H9 (cell line): ENCODE measurements at regions not wholly inside any gene's neighbourhood (a gene's known extent, or its start where the extent isn't known, plus 50 kb on each side); places are given as distances from the start of the nearest gene placed in this dataset.

Source experiments
- DNase-seq: peaks from one replicate; pipeline ENCODE4 v3.0.0-alpha.2; 2017
- H2AFZ ChIP-seq: one replicate; pipeline ENCODE4 v1.6.1; 2013; ENCODE audit warnings: mild to moderate bottlenecking, low read length, control low read depth, moderate library complexity
- H2AK5ac ChIP-seq: 2 replicates; pipeline ENCODE4 v1.6.1; 2013; ENCODE audit warnings: low read length, control low read depth, mixed read lengths; ENCODE audit not compliant: insufficient read length
- H2BK120ac ChIP-seq: one replicate; pipeline ENCODE4 v1.6.1; 2013; ENCODE audit warnings: low read depth, mild to moderate bottlenecking, low read length, control low read depth, inconsistent platforms; ENCODE audit not compliant: poor library complexity, severe bottlenecking
- H2BK12ac ChIP-seq: 2 replicates; pipeline ENCODE4 v1.6.1; 2013; ENCODE audit warnings: low read length, control low read depth, mixed read lengths, low read depth; ENCODE audit not compliant: insufficient read length
- H2BK15ac ChIP-seq: 2 replicates; pipeline ENCODE4 v1.6.1; 2013; ENCODE audit warnings: low read depth, low read length, control low read depth
- H2BK20ac ChIP-seq: one replicate; pipeline ENCODE4 v1.6.1; 2013; ENCODE audit warnings: low read depth, mild to moderate bottlenecking, low read length, control low read depth, inconsistent platforms; ENCODE audit not compliant: poor library complexity, severe bottlenecking
- H2BK5ac ChIP-seq: 2 replicates; pipeline ENCODE4 v1.6.1; 2013; ENCODE audit warnings: low read length, control low read depth, mixed read lengths; ENCODE audit not compliant: insufficient read length
- H3K14ac ChIP-seq: 2 replicates; pipeline ENCODE4 v1.6.1; 2013; ENCODE audit warnings: low read length, control low read depth; ENCODE audit not compliant: insufficient read depth
- H3K18ac ChIP-seq: 2 replicates; pipeline ENCODE4 v1.6.1; 2013; ENCODE audit warnings: low read depth, mild to moderate bottlenecking, mixed read lengths, low read length, control low read depth; ENCODE audit not compliant: insufficient read length
- H3K23ac ChIP-seq: 2 replicates; pipeline ENCODE4 v1.6.1; 2013; ENCODE audit warnings: low read length, control low read depth, mixed read lengths, low read depth; ENCODE audit not compliant: insufficient read length
- H3K23me2 ChIP-seq: 2 replicates; pipeline ENCODE4 v1.6.1; 2013; ENCODE audit warnings: low read depth, mild to moderate bottlenecking, mixed read lengths, low read length, control low read depth; ENCODE audit not compliant: insufficient read length, poor library complexity, severe bottlenecking
- H3K27ac ChIP-seq: 2 replicates; pipeline ENCODE4 v1.5.1; 2013; ENCODE audit warnings: low read length, control low read depth, mixed read lengths, low read depth; ENCODE audit not compliant: insufficient read length
- H3K27me3 ChIP-seq: 2 replicates; pipeline ENCODE4 v1.6.1; 2013; ENCODE audit warnings: low read length, control low read depth, inconsistent platforms; ENCODE audit not compliant: insufficient read depth
- H3K4ac ChIP-seq: 2 replicates; pipeline ENCODE4 v1.6.1; 2013; ENCODE audit warnings: low read depth, mild to moderate bottlenecking, control low read depth, inconsistent platforms, low read length, moderate library complexity
- H3K4me1 ChIP-seq: 2 replicates; pipeline ENCODE4 v1.6.1; 2013; ENCODE audit warnings: low read length, control low read depth, inconsistent platforms; ENCODE audit not compliant: insufficient read depth
- H3K4me2 ChIP-seq: 2 replicates; pipeline ENCODE4 v1.6.1; 2013; ENCODE audit warnings: low read length, control low read depth, mixed read lengths; ENCODE audit not compliant: insufficient read length, insufficient read depth
- H3K56ac ChIP-seq: 2 replicates; pipeline ENCODE4 v1.6.1; 2013; ENCODE audit warnings: low read depth, mild to moderate bottlenecking, mixed read lengths, low read length, control low read depth; ENCODE audit not compliant: insufficient read length
- H3K79me1 ChIP-seq: 2 replicates; pipeline ENCODE4 v1.6.1; 2013; ENCODE audit warnings: low read depth, mild to moderate bottlenecking, moderate library complexity, low read length, control low read depth, inconsistent platforms; ENCODE audit not compliant: insufficient read depth, poor library complexity, severe bottlenecking
- H3K79me2 ChIP-seq: 2 replicates; pipeline ENCODE4 v1.6.1; 2013; ENCODE audit warnings: low read length, control low read depth, inconsistent platforms; ENCODE audit not compliant: insufficient read depth
- H3K9ac ChIP-seq: 2 replicates; pipeline ENCODE4 v1.6.1; 2013; ENCODE audit warnings: low read length, control low read depth, mixed read lengths; ENCODE audit not compliant: insufficient read length; ENCODE audit errors: extremely low read depth
- H3K9me3 ChIP-seq: one replicate; pipeline ENCODE4 v1.6.1; 2013; ENCODE audit warnings: low read depth, low read length, inconsistent platforms; ENCODE audit not compliant: control insufficient read depth
- H3T11ph ChIP-seq: one replicate; pipeline ENCODE4 v1.6.1; 2013; ENCODE audit warnings: mild to moderate bottlenecking, low read length, control low read depth, inconsistent platforms
- H4K20me1 ChIP-seq: one replicate; pipeline ENCODE4 v1.6.1; 2013; ENCODE audit not compliant: control insufficient read depth, insufficient read length, insufficient read depth
- H4K5ac ChIP-seq: 2 replicates; pipeline ENCODE4 v1.6.1; 2013; ENCODE audit warnings: low read depth, mild to moderate bottlenecking, mixed read lengths, low read length, control low read depth; ENCODE audit not compliant: insufficient read length
- H4K8ac ChIP-seq: replicated peaks from 2 replicates; pipeline ENCODE4 v1.6.1; 2013; ENCODE audit warnings: low read length, control low read depth, mixed read lengths, low read depth; ENCODE audit not compliant: insufficient read length
- H4K91ac ChIP-seq: 2 replicates; pipeline ENCODE4 v1.6.1; 2013; ENCODE audit warnings: low read depth, mild to moderate bottlenecking, moderate library complexity, mixed read lengths, low read length, control low read depth; ENCODE audit not compliant: insufficient read length
- H3K27ac Mint-ChIP-seq, 3 experiments: 2 replicates in 2 of 3; 3 replicates in 1 of 3; pipeline ENCODE4 v1.8.0; 2020 to 2021; ENCODE audit warnings: mixed read lengths in 3 of 3, mild to moderate bottlenecking in 1 of 3, moderate library complexity in 1 of 3
- H3K27me3 Mint-ChIP-seq: 2 replicates; pipeline ENCODE4 v1.8.0; 2021; ENCODE audit warnings: low read depth, mild to moderate bottlenecking, moderate library complexity, mixed read lengths
- H3K36me3 Mint-ChIP-seq, 3 experiments: 2 replicates in 2 of 3; 3 replicates in 1 of 3; pipeline ENCODE4 v1.8.0; 2020 to 2021; ENCODE audit warnings: low read depth in 3 of 3, mixed read lengths in 3 of 3; ENCODE audit not compliant: insufficient read depth in 1 of 3
- H3K4me1 Mint-ChIP-seq, 2 experiments: 2 replicates each; pipeline ENCODE4 v1.8.0; 2020; ENCODE audit warnings: mixed read lengths in 2 of 2
- H3K4me3 Mint-ChIP-seq, 2 experiments: 2 replicates in 1 of 2; 3 replicates in 1 of 2; pipeline ENCODE4 v1.8.0; 2020 to 2021; ENCODE audit warnings: mild to moderate bottlenecking in 2 of 2, mixed read lengths in 2 of 2, moderate library complexity in 1 of 2
- H3K9me3 Mint-ChIP-seq, 2 experiments: 2 replicates in 1 of 2; 3 replicates in 1 of 2; pipeline ENCODE4 v1.8.0; 2020; ENCODE audit warnings: mild to moderate bottlenecking in 2 of 2, mixed read lengths in 2 of 2, moderate library complexity in 1 of 2
- CTCF ChIP-seq: fragments of 200-600 bp; sonication (generic); conservative IDR thresholded peaks from 3 replicates; pipeline ENCODE4 v1.8.0; 2021; ENCODE audit warnings: antibody characterized with exemption, mild to moderate bottlenecking
- WGBS: extraction: QIAGEN DNeasy Blood & Tissue Kit; methylation state at CpG from one replicate; pipeline ENCODE4 v1.1.7; 2013; ENCODE audit warnings: missing lambda C conversion rate, low lambda C conversion rate, mixed read lengths; ENCODE audit not compliant: insufficient read length; ENCODE audit errors: extremely low coverage; 5-methylcytosine and 5-hydroxymethylcytosine counted together

DNA sequence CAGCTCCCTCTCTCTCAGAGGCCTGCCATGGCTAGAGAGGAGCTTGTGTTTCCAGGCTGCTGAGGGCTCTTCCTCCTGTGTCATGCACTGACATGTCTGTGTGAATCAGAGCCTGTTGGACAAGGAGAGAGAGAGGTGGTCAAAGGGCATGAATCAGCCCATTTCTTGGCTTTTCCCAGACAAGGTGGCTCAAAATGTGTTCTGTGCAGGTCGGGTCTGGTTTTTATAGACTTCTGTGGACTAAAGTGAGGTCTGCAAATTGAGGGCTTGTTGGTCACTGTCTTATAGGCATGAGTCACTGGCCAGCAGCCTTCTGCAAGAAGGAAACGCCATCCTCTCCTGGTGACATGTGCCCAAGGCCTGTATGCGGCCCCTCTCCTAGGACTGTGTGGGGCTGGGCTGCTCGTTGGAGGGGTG, 97.9 kb downstream of the FOXL1 start:
- WGBS = no CpG with 5 or more reads among the region's 4 CpGs

More for the DNA sequence above, 97.9 kb downstream of the FOXL1 start:
- H2BK15ac ChIP-seq = no peak overlapping the region
- no peak overlapping the region for H2AFZ ChIP-seq
- H3K9me3 ChIP-seq = no peaks in the 10 kb centered on the region
- no peak for TF ChIP-seq CTCF
- H2BK20ac ChIP-seq = no peak overlapping the region
- H3K79me2 ChIP-seq = no peaks in the 10 kb centered on the region
- H3K23ac ChIP-seq = no peak overlapping the region
- H2BK120ac ChIP-seq = no peak overlapping the region
- no peaks in the 10 kb centered on the region for H4K20me1 ChIP-seq
- H3T11ph ChIP-seq = no peak overlapping the region
- H3K9me3 Mint-ChIP-seq = peaks cover 6 to 11% of the 10 kb centered on the region in 2 experiments; a peak in 4 of 5 replicates
- no peak overlapping the region for H3K4me3 Mint-ChIP-seq
- no peaks in the 10 kb centered on the region for H3K4me1 ChIP-seq
- no peaks in the 10 kb centered on the region for H3K79me1 ChIP-seq
- no peak overlapping the region for H3K27ac ChIP-seq
- no peak overlapping the region for H3K9ac ChIP-seq
- no peak overlapping the region for H3K56ac ChIP-seq
- no peaks in the 10 kb centered on the region; the same call in 1 of the 2 replicates for H3K27me3 ChIP-seq
- no peak overlapping the region for H4K91ac ChIP-seq
- no peak overlapping the region for H3K18ac ChIP-seq
- H3K36me3 Mint-ChIP-seq = peaks cover 0 to 6% (median 2%) of the 10 kb centered on the region in 3 experiments; a peak in 2 of 7 replicates
- no peak overlapping the region for H2AK5ac ChIP-seq
- H4K5ac ChIP-seq = no peak overlapping the region
- H2BK5ac ChIP-seq = no peak overlapping the region
- H2BK12ac ChIP-seq = no peak overlapping the region
- H3K27me3 Mint-ChIP-seq = peaks cover 7% of the 10 kb centered on the region
- no peak overlapping the region for H3K14ac ChIP-seq
- H3K27ac Mint-ChIP-seq = no peak overlapping the region
- H3K4me1 Mint-ChIP-seq = peaks cover 0 to 3% of the 10 kb centered on the region in 2 experiments; a peak in 2 of 4 replicates
- H3K4me2 ChIP-seq = no peak overlapping the region
- no peak overlapping the region for H3K4ac ChIP-seq
- H4K8ac ChIP-seq = no peak overlapping the region
- no peak for DNase-seq
- no peaks in the 10 kb centered on the region for H3K23me2 ChIP-seq
